ENCODE measurements at regions not wholly inside any gene's neighbourhood (a gene's known extent, or its start where the extent isn't known, plus 50 kb on each side); places are given as distances from the start of the nearest gene placed in this dataset.

DNA sequence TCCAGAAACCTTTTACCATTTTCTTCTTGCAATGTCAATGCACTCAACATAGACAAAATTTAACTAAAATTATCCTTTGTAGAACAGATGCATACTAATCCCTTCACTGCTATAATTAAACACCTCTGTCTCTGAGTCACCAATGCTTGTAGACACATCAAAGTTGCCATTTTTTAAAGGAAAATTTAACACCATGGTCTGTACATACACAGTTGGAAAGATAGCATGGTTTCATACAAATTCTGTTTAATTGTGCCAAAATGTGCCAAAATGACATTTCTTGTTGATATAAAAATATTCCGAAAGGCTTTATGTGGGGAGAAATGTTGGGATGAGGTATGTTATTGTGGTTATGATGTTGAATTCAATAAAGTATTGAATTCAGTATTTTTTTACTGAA lies 125.8 kb downstream of the NEUROD6 start:
- TF ChIP-seq POLR2A (IDR thresholded peaks at IDR 0.05; ENCODE audit: low read length) (no peak), GATA1 (IDR thresholded peaks at IDR 0.05; ENCODE audit: low read depth, low read length) (no peak)
